ENCODE measurements at regions not wholly inside any gene's neighbourhood (a gene's known extent, or its start where the extent isn't known, plus 50 kb on each side); places are given as distances from the start of the nearest gene placed in this dataset.

DNA sequence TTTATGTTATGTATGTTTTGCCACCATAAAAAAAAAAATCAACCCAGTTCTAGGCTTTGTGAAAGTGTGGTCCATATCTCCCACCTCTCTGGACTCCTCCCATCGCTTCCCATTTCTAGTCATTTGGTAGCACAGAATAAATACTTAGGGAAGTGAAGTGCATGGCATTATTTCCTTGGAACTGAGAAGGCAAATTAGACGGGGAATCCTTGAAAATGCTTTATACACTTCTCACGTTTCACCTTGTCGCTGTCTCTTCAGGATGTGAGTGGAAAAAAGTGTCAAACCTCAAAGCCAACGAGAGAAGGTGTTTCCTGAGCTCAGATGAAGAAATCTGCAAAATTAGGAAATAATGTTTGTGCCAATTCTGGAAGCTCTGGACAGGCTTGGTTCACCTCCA lies 209.9 kb downstream of the ATG4C start:
- TF ChIP-seq, protein P1, sequence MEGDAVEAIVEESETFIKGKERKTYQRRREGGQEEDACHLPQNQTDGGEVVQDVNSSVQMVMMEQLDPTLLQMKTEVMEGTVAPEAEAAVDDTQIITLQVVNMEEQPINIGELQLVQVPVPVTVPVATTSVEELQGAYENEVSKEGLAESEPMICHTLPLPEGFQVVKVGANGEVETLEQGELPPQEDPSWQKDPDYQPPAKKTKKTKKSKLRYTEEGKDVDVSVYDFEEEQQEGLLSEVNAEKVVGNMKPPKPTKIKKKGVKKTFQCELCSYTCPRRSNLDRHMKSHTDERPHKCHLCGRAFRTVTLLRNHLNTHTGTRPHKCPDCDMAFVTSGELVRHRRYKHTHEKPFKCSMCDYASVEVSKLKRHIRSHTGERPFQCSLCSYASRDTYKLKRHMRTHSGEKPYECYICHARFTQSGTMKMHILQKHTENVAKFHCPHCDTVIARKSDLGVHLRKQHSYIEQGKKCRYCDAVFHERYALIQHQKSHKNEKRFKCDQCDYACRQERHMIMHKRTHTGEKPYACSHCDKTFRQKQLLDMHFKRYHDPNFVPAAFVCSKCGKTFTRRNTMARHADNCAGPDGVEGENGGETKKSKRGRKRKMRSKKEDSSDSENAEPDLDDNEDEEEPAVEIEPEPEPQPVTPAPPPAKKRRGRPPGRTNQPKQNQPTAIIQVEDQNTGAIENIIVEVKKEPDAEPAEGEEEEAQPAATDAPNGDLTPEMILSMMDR (IDR thresholded peaks at IDR 0.05): no peak
- TF ChIP-seq POLR2A (IDR thresholded peaks at IDR 0.05): no peak
